Activated CD4-positive, alpha-beta T cell treated with anti-CD3 and anti-CD28 coated beads, Interleukin-2, amount 10 ng/mL, durations not matched to agents 7 days and 5 days (primary cell): ENCODE measurements at regions not wholly inside any gene's neighbourhood (a gene's known extent, or its start where the extent isn't known, plus 50 kb on each side); places are given as distances from the start of the nearest gene placed in this dataset.
"Not testable (repeated sequence)": the region's sequence is repeated elsewhere in the genome, so short reads cannot be mapped to it uniquely, and the experiment has no call there.

Experiments used
- CTCF ChIA-PET: fragments of 350-600 bp; sonication (Branson Sonifier 250); formaldehyde crosslinking; loops from one replicate; lab custom pipeline; 2021; ENCODE audit warnings: antibody characterized with exemption; lab: Charles Lee
- POLR2A ChIA-PET: fragments of 350-600 bp; sonication (Branson Sonifier 250); formaldehyde crosslinking; loops from one replicate; lab custom pipeline; 2021; ENCODE audit warnings: antibody characterized with exemption; lab: Charles Lee
- DNase-seq: peaks from one replicate; pipeline ENCODE4 v3.0.0-alpha.2; 2020
- H3K27ac Mint-ChIP-seq: one replicate; pipeline ENCODE4 v1.8.0; 2021; ENCODE audit warnings: mild to moderate bottlenecking, moderate library complexity, mixed read lengths
- H3K27me3 Mint-ChIP-seq: one replicate; pipeline ENCODE4 v1.8.0; 2021; ENCODE audit warnings: mixed read lengths
- H3K36me3 Mint-ChIP-seq: one replicate; pipeline ENCODE4 v1.8.0; 2021; ENCODE audit warnings: low read depth, mixed read lengths
- H3K4me1 Mint-ChIP-seq: one replicate; pipeline ENCODE4 v1.8.0; 2021; ENCODE audit warnings: mixed read lengths
- H3K4me3 Mint-ChIP-seq: one replicate; pipeline ENCODE4 v1.8.0; 2021; ENCODE audit warnings: mild to moderate bottlenecking, moderate library complexity, mixed read lengths
- H3K9me3 Mint-ChIP-seq: one replicate; pipeline ENCODE4 v1.8.0; 2021; ENCODE audit warnings: mixed read lengths

DNA sequence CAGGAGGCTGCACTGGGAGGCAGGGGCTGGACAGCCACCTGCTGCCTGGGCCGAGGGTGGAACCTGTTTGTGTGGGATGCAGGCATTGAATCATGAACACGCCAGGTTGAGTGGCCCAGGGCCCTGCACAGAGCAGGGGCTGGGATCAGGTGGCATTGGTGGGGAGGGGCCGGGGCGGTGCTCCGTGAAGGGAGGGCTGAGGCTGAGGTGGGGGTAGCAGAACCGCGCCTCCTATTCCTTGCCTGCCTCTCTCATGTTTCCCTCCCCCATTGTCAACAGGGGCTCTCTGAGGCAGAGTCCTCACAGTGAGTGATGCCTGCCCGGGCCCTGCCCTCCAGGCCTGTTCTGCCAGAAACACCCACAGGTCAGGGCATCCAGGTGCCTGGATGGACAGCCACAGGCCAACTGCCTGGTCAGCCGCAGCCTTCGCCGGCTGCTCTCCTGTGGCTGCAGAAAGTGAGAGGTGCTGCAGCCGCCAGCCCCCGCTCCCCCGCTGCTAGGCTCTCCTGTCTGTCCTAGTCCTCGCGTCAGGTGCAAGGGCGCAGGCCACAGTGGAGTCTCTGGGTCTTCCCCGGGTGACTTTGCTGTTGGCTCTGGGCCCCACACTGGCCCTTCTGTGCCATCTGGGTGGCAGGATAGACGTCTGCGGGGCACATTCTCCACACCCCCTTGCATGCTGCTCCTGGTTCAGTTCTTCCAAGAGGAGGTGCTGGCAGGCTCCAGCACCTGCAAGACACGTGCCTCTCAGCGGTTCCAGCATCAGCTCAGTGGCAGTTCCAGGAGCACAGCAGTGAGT lies 79.6 kb upstream of the GOLGA6L4 start:
- DNase-seq, H3K36me3 Mint-ChIP-seq, POLR2A ChIA-PET, H3K27me3 Mint-ChIP-seq, H3K27ac Mint-ChIP-seq, H3K4me3 Mint-ChIP-seq, CTCF ChIA-PET, H3K4me1 Mint-ChIP-seq, H3K9me3 Mint-ChIP-seq: not testable (repeated sequence)

DNA sequence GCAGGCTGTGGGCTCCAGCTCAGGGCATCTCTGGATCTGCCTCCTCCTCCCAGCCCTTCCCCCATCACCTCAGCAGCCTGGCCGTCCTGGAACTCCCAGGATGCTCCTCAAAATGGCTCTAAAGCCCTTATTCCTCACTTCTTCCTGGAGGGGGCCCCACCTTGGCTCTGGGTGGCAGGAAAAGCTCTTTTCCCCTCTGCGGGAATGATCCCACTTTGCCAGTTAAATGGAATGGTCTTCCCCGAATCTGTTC lies 79.1 kb upstream of the GOLGA6L4 start:
- H3K4me1 Mint-ChIP-seq, H3K27ac Mint-ChIP-seq, H3K9me3 Mint-ChIP-seq, DNase-seq, H3K36me3 Mint-ChIP-seq, CTCF ChIA-PET, H3K4me3 Mint-ChIP-seq, POLR2A ChIA-PET, H3K27me3 Mint-ChIP-seq: not testable (repeated sequence)

DNA sequence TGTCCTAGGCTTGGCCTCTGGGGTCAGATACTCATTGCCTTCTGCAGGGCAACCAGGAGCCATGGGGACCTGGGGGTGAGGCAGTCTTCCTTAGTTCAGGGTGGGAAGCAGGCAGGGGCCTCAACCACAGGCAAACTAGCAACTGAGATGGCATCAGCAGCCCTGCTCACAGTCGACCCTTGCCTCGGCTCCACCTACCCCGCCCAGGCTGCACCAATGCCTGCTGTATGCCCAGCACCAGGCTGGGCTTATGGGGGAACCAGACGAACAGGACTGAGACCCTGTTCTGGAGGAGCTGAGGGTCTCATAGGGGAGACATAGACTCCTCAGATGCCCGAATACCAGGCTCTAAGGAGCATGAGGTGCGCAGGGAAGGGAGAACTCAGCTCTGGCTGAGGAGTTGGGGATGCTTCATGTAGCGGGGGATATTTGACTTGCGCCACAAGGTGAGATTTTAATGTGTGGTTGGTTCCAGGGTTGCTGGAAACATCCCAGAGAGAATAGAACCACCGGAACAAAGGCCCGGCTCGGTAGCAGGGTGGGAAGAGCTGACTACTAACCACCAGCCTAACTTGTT lies 78.4 kb upstream of the GOLGA6L4 start:
- H3K27me3 Mint-ChIP-seq, H3K36me3 Mint-ChIP-seq, DNase-seq, POLR2A ChIA-PET, CTCF ChIA-PET, H3K4me1 Mint-ChIP-seq, H3K9me3 Mint-ChIP-seq, H3K4me3 Mint-ChIP-seq, H3K27ac Mint-ChIP-seq: not testable (repeated sequence)

DNA sequence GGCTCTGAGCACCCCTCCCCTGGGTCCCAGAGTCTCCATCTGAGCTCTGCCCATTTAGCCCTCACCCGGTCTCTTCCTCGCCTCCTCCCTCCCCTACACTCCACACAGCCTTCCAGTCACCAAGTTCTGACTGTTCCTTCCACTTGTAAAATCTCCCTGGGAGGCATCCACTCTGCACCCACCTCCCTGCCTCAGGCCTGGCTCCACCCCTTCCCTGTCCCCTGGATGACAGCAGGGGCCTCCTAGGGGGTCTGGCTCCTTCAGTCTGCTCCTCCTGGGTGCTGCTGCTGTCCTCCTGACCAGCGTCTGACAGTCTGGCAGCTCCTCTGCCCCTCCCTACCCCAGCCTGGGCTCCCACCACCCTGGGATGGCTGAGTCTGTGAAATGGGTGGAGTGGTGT lies 77.7 kb upstream of the GOLGA6L4 start:
- H3K27ac Mint-ChIP-seq, H3K27me3 Mint-ChIP-seq, CTCF ChIA-PET, POLR2A ChIA-PET, DNase-seq, H3K4me3 Mint-ChIP-seq, H3K4me1 Mint-ChIP-seq, H3K9me3 Mint-ChIP-seq, H3K36me3 Mint-ChIP-seq: not testable (repeated sequence)

DNA sequence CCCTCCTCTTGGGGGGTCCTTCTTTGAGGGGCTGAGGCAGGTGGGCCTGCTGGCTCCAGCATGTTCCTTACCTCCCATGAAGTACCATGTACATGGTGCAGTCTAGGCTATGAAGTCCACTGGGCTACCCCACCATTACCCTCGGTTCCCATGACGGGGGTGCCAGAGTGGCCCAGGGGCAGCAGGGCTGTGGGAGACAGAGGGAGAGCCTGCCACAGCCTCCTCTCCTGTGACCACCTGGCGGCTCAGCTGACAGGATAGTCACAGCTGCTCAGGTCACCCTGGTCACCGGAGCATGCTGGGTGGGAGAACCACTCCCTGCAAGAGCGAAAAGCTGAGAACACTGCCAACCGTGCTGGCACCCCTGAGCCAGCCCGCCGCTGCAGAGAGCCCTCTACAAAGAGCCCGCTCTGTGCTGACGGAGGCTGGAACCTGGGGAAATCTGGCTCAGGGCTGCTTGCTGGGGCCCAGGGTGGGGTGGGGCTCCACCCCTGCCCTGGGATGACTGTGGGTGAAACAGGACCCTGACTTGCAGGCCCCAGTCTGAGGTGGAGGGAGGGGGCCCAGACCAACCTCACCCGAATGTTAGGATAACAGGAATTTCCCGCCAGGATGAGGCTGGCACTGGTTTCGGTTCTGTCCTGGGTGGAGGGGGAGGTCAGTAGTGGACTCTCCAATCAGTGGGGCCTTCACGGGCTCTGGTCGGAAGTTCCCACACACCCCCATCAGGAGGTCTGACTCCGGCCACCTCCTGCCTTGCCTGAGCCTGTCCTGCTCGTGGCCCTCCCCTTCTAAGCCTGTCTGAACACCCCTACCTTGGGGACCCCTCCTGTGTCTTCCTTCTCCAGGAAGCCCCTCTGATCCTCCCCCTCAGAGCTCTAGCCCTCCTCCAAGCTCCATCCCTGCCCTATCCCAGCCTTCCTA lies 76.0 kb upstream of the GOLGA6L4 start:
- CTCF ChIA-PET, H3K4me1 Mint-ChIP-seq, H3K27ac Mint-ChIP-seq, H3K27me3 Mint-ChIP-seq, H3K36me3 Mint-ChIP-seq, POLR2A ChIA-PET, H3K9me3 Mint-ChIP-seq, H3K4me3 Mint-ChIP-seq, DNase-seq: not testable (repeated sequence)

DNA sequence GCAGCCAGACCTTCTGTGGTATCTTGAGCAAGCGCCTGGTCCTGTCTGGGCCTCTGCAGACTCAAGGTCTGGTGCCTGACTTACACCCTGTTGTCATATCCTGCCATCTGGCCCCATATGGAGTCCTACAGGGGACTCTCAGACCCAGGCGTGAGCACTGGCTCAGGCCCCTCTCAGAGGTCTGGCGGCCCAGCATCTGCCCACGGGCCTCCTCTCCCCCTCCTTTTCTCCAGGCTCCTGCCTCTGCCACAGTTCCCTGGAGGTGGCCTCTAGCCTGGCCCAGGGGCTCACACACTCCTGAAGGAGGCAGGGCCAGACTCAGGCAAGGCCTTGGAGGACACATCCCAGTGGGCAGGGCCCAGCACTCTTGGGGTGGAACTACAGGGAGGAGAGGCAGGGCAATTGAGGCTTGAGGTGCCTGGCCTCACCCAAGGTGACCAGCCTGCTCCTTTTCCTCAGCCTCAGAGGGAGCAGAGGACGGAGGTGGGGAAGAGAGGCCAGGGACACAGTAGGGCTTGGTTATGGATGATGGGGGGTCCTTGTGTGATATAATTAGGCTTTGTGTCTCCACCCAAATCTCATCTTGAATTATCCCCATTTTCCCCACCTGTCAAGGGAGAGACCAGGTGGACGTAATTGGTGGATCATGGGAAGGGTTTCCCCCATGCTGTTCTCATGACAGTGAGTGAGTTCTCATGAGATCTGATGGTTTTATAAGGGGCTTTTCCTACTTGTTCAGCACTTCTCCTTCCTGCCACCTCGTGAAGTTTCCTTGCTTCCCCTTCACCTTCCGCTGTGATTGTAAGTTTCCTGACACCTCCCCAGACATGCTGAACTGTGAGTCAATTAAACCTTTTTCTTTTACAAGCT lies 70.9 kb upstream of the GOLGA6L4 start:
- H3K9me3 Mint-ChIP-seq, CTCF ChIA-PET, H3K4me3 Mint-ChIP-seq, POLR2A ChIA-PET, DNase-seq, H3K4me1 Mint-ChIP-seq, H3K27me3 Mint-ChIP-seq, H3K27ac Mint-ChIP-seq, H3K36me3 Mint-ChIP-seq: not testable (repeated sequence)

DNA sequence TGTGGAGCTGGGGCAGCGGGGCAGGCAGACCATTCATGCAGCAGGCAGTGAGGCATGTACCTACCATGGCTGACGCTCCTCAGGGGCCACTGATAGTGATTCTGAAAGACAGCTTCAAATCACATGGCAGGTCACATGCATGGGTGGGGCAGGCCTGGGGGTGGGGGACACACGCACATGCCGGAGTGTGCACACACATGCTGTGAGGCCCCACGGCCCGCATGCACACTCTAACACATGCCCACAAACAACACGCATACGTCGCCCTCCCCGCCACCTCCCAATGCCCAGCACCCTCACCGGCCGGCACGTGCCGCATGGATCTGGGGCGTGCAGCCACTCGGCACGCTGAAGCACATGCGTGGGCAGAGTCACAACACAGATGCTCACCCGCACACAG lies 65.5 kb upstream of the GOLGA6L4 start:
- DNase-seq, H3K9me3 Mint-ChIP-seq, H3K4me3 Mint-ChIP-seq, H3K27me3 Mint-ChIP-seq, H3K4me1 Mint-ChIP-seq, H3K27ac Mint-ChIP-seq, CTCF ChIA-PET, POLR2A ChIA-PET, H3K36me3 Mint-ChIP-seq: not testable (repeated sequence)

DNA sequence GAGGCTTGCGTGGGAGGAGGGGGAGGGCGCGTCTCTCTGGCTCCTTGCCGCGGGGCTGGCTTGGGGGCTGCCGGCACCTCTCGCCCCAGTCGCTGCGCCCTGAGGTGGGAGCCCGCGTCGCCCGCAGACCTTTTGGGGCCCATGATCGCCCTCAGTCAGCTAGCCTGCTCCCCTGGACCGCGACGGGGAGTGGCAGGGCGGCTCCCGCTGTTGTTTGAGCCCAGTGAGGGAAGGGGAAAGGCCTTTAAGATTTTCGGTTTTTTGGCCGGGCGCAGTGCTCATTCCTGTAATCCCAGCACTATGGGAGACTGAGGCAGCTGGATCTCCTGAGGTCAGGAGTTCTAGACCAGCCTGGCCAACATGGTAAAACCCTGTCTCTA lies 62.4 kb upstream of the GOLGA6L4 start:
- H3K4me3 Mint-ChIP-seq, CTCF ChIA-PET, H3K27me3 Mint-ChIP-seq, POLR2A ChIA-PET, H3K9me3 Mint-ChIP-seq, H3K36me3 Mint-ChIP-seq, H3K4me1 Mint-ChIP-seq, H3K27ac Mint-ChIP-seq, DNase-seq: not testable (repeated sequence)
